ENCODE measurements at regions not wholly inside any gene's neighbourhood (a gene's known extent, or its start where the extent isn't known, plus 50 kb on each side); places are given as distances from the start of the nearest gene placed in this dataset.
"Not testable (repeated sequence)": the region's sequence is repeated elsewhere in the genome, so short reads cannot be mapped to it uniquely, and the experiment has no call there.

DNA sequence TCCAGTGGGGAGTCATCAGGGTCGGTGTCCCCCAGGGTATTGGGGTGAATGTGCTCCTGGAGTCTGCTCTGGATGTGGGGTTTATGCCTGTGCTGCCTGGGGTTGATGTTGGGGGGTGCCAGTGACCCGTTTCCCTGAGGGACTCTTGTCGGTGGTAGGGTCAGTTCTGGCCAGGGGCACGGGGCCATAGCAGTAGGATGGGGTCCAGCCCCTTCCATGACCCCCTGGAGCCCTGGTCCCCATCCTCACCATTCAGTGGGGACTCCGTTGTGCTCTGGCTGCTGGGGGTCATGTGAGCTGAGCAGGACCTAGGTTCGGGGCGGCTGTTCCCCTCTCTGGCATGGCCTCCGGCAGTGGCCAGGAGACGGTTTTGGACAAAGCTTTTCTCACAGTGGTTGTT lies 530.8 kb downstream of the GOLGA6L6 start:
- DNase-seq (ENCODE audit: low read depth, low spot score); H3K4me2 ChIP-seq (ENCODE audit: low read length); H3K9me3 ChIP-seq (ENCODE audit: control insufficient read depth in 1 of 2, insufficient read depth in 1 of 2, low read depth in 1 of 2, low read length in 2 of 2); H3K9me2 ChIP-seq (ENCODE audit: insufficient read depth); H2AFZ ChIP-seq (ENCODE audit: low read depth, low read length, poor library complexity, severe bottlenecking); H3K27ac ChIP-seq (ENCODE audit: low read depth, low read length); ATAC-seq; BruUV-seq (replicated peaks); CTCF ChIA-PET; H3K4me3 ChIP-seq (replicated peaks in 1 of 2; ENCODE audit: low read depth in 1 of 2, low read length in 2 of 2); H4K20me1 ChIP-seq (ENCODE audit: insufficient read depth); POLR2A ChIA-PET; H3K9ac ChIP-seq (ENCODE audit: low read length); H3K79me2 ChIP-seq (ENCODE audit: insufficient read depth, low read length); H3K36me3 ChIP-seq (ENCODE audit: control insufficient read depth in 1 of 2, insufficient read depth in 2 of 2, low read length in 2 of 2); H3K27me3 ChIP-seq (ENCODE audit: insufficient read depth, low read length); H3K4me1 ChIP-seq (ENCODE audit: control insufficient read depth in 1 of 2, insufficient read depth in 2 of 2, low read length in 2 of 2); intact Hi-C loops (cut with micrococcal nuclease); RAD21 ChIA-PET (ENCODE audit: low non-redundant PET in 1 of 2, low total read pairs in 2 of 2, uncharacterized antibody in 2 of 2, unreplicated experiment in 2 of 2): not testable (repeated sequence)

DNA sequence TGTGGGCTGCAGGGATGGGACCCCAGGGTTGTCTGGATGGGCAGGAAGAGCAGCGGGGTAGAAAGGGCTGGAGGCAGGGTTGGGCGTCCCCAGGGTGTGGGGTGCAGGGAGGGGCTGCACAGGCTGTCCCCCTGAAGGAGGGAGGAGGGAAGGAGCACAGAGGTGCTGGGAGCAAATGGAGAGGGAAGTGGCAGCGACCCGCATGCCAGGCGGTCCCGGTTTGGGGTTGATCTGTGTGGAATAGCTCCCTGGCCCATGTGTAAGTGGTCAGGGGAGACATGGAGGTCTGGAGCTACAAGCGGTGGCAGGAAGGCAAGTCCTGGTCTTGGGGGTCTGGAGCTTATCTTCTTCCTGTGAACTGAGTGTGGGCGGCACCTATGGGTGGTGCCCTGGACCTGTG lies 532.0 kb downstream of the GOLGA6L6 start:
- DNase-seq (ENCODE audit: low read depth, low spot score); H3K27me3 ChIP-seq (ENCODE audit: insufficient read depth, low read length); H4K20me1 ChIP-seq (ENCODE audit: insufficient read depth); H3K4me1 ChIP-seq (ENCODE audit: control insufficient read depth in 1 of 2, insufficient read depth in 2 of 2, low read length in 2 of 2); H3K4me3 ChIP-seq (replicated peaks in 1 of 2; ENCODE audit: low read depth in 1 of 2, low read length in 2 of 2); intact Hi-C loops (cut with micrococcal nuclease); H3K27ac ChIP-seq (ENCODE audit: low read depth, low read length); H3K79me2 ChIP-seq (ENCODE audit: insufficient read depth, low read length); H3K9ac ChIP-seq (ENCODE audit: low read length); H3K4me2 ChIP-seq (ENCODE audit: low read length); H3K9me2 ChIP-seq (ENCODE audit: insufficient read depth); CTCF ChIA-PET; H3K9me3 ChIP-seq (ENCODE audit: control insufficient read depth in 1 of 2, insufficient read depth in 1 of 2, low read depth in 1 of 2, low read length in 2 of 2); BruUV-seq (replicated peaks); POLR2A ChIA-PET; H2AFZ ChIP-seq (ENCODE audit: low read depth, low read length, poor library complexity, severe bottlenecking); RAD21 ChIA-PET (ENCODE audit: low non-redundant PET in 1 of 2, low total read pairs in 2 of 2, uncharacterized antibody in 2 of 2, unreplicated experiment in 2 of 2); H3K36me3 ChIP-seq (ENCODE audit: control insufficient read depth in 1 of 2, insufficient read depth in 2 of 2, low read length in 2 of 2); ATAC-seq: not testable (repeated sequence)

DNA sequence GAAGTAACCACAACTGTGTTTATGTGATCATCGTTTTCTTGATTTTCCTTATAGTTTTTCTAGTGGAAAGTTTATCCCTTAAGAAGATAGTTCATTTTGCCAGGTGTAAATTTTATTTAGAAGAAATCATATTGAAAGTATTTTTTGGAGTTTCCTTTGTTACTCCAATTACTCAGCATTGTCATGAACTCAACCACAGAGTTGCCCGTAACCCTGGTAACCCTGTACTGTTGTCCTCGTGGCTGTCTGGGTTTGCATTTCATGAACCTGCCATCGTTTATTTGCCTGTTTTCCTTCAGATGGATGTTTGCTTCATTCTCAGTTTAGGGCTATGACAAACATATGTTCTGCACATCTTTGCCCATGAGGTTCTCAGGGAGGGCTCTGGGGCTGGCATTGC lies 534.3 kb downstream of the GOLGA6L6 start:
- intact Hi-C loops (cut with micrococcal nuclease); BruUV-seq (replicated peaks); CTCF ChIA-PET; ATAC-seq; H3K36me3 ChIP-seq (ENCODE audit: control insufficient read depth in 1 of 2, insufficient read depth in 2 of 2, low read length in 2 of 2); H3K27ac ChIP-seq (ENCODE audit: low read depth, low read length); H3K4me2 ChIP-seq (ENCODE audit: low read length); H3K4me3 ChIP-seq (replicated peaks in 1 of 2; ENCODE audit: low read depth in 1 of 2, low read length in 2 of 2); H3K79me2 ChIP-seq (ENCODE audit: insufficient read depth, low read length); DNase-seq (ENCODE audit: low read depth, low spot score); H3K9me3 ChIP-seq (ENCODE audit: control insufficient read depth in 1 of 2, insufficient read depth in 1 of 2, low read depth in 1 of 2, low read length in 2 of 2); H3K27me3 ChIP-seq (ENCODE audit: insufficient read depth, low read length); POLR2A ChIA-PET; H3K9me2 ChIP-seq (ENCODE audit: insufficient read depth); RAD21 ChIA-PET (ENCODE audit: low non-redundant PET in 1 of 2, low total read pairs in 2 of 2, uncharacterized antibody in 2 of 2, unreplicated experiment in 2 of 2); H3K4me1 ChIP-seq (ENCODE audit: control insufficient read depth in 1 of 2, insufficient read depth in 2 of 2, low read length in 2 of 2); H3K9ac ChIP-seq (ENCODE audit: low read length); H2AFZ ChIP-seq (ENCODE audit: low read depth, low read length, poor library complexity, severe bottlenecking); H4K20me1 ChIP-seq (ENCODE audit: insufficient read depth): not testable (repeated sequence)

DNA sequence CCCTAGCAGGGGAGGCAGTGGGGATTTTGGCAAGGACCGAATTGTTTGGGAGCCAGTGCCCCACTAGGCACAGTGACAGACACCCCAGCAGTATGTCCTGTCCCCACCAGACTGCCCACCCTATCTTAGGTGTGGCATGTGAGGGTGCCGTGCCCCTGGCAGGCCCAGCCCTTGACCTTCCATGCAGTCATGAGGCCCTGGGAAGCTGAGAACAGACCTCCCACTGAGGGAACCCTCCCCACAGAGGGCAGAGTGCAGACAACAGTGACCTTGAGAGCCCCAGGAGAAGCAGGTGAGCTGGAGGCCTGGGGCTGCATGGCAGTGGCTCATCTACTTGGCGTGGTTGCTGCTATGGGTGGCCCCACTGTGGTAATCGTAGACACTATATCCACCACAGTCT lies 538.1 kb downstream of the GOLGA6L6 start:
- intact Hi-C loops (cut with micrococcal nuclease); CTCF ChIA-PET; BruUV-seq (replicated peaks); H3K9me2 ChIP-seq (ENCODE audit: insufficient read depth); H3K4me1 ChIP-seq (ENCODE audit: control insufficient read depth in 1 of 2, insufficient read depth in 2 of 2, low read length in 2 of 2); H3K4me2 ChIP-seq (ENCODE audit: low read length); DNase-seq (ENCODE audit: low read depth, low spot score); H3K79me2 ChIP-seq (ENCODE audit: insufficient read depth, low read length); H4K20me1 ChIP-seq (ENCODE audit: insufficient read depth); H3K36me3 ChIP-seq (ENCODE audit: control insufficient read depth in 1 of 2, insufficient read depth in 2 of 2, low read length in 2 of 2); H3K27ac ChIP-seq (ENCODE audit: low read depth, low read length); H3K9ac ChIP-seq (ENCODE audit: low read length); H2AFZ ChIP-seq (ENCODE audit: low read depth, low read length, poor library complexity, severe bottlenecking); H3K9me3 ChIP-seq (ENCODE audit: control insufficient read depth in 1 of 2, insufficient read depth in 1 of 2, low read depth in 1 of 2, low read length in 2 of 2); ATAC-seq; H3K27me3 ChIP-seq (ENCODE audit: insufficient read depth, low read length); H3K4me3 ChIP-seq (replicated peaks in 1 of 2; ENCODE audit: low read depth in 1 of 2, low read length in 2 of 2); POLR2A ChIA-PET; RAD21 ChIA-PET (ENCODE audit: low non-redundant PET in 1 of 2, low total read pairs in 2 of 2, uncharacterized antibody in 2 of 2, unreplicated experiment in 2 of 2): not testable (repeated sequence)

DNA sequence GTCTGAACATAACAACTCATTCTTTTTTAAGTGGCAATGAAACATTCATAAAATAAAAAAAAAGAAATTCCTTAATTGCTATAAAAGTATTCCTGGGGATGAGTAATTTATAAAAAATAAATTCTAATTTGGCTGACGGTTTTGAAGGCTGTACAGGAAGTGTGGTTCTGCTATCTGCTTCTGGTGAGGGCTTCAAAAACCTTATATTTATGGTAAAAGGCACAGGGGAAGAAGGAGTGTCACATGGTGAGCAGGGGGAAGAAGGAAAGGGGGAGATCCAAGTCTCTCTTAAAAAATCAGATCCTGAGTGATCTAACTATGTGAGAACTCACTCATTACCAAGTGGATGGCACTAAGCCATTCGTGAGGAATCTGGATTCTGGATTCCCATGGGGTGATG lies 539.0 kb downstream of the GOLGA6L6 start:
- H3K36me3 ChIP-seq (ENCODE audit: control insufficient read depth in 1 of 2, insufficient read depth in 2 of 2, low read length in 2 of 2); POLR2A ChIA-PET; DNase-seq (ENCODE audit: low read depth, low spot score); H3K4me1 ChIP-seq (ENCODE audit: control insufficient read depth in 1 of 2, insufficient read depth in 2 of 2, low read length in 2 of 2); H3K9ac ChIP-seq (ENCODE audit: low read length); H3K27me3 ChIP-seq (ENCODE audit: insufficient read depth, low read length); H3K4me2 ChIP-seq (ENCODE audit: low read length); intact Hi-C loops (cut with micrococcal nuclease); H4K20me1 ChIP-seq (ENCODE audit: insufficient read depth); ATAC-seq; BruUV-seq (replicated peaks); RAD21 ChIA-PET (ENCODE audit: low non-redundant PET in 1 of 2, low total read pairs in 2 of 2, uncharacterized antibody in 2 of 2, unreplicated experiment in 2 of 2); H3K79me2 ChIP-seq (ENCODE audit: insufficient read depth, low read length); H3K9me3 ChIP-seq (ENCODE audit: control insufficient read depth in 1 of 2, insufficient read depth in 1 of 2, low read depth in 1 of 2, low read length in 2 of 2); CTCF ChIA-PET; H3K27ac ChIP-seq (ENCODE audit: low read depth, low read length); H2AFZ ChIP-seq (ENCODE audit: low read depth, low read length, poor library complexity, severe bottlenecking); H3K4me3 ChIP-seq (replicated peaks in 1 of 2; ENCODE audit: low read depth in 1 of 2, low read length in 2 of 2); H3K9me2 ChIP-seq (ENCODE audit: insufficient read depth): not testable (repeated sequence)

Data from HCT116 (cell line).